Fibroblast of skin of scalp (primary cell): ENCODE measurements at regions not wholly inside any gene's neighbourhood (a gene's known extent, or its start where the extent isn't known, plus 50 kb on each side); places are given as distances from the start of the nearest gene placed in this dataset.
"Not testable (repeated sequence)": the region's sequence is repeated elsewhere in the genome, so short reads cannot be mapped to it uniquely, and the experiment has no call there.

Experiments
- DNase-seq: peaks from one replicate; pipeline ENCODE4 v3.0.0-alpha.2; 2013

- peak; percentile 39 for DNase-seq
Observed at GRCh38 chr17:73855720-73856333, 211.6 kb upstream of the SDK2 start.

GRCh38 chr17:73856556-73856955, 212.3 kb upstream of the SDK2 start:
- DNase-seq = no peak

- DNase-seq = not testable (repeated sequence)
Observed at GRCh38 chr17:73859439-73860008, 215.3 kb upstream of the SDK2 start.

- no peak for DNase-seq
Observed at GRCh38 chr17:73861543-73861942, 217.3 kb upstream of the SDK2 start.

GRCh38 chr17:73863761-73864535, 219.7 kb upstream of the SDK2 start:
- DNase-seq = no peak

- DNase-seq = no peak
Observed at GRCh38 chr17:73865831-73866230, 221.6 kb upstream of the SDK2 start.

GRCh38 chr17:73867056-73867455, 222.8 kb upstream of the SDK2 start:
- DNase-seq = no peak

- no peak for DNase-seq
Observed at GRCh38 chr17:73870068-73870467, 225.8 kb upstream of the SDK2 start.

- DNase-seq = no peak
Observed at GRCh38 chr17:73870473-73870872, 226.2 kb upstream of the SDK2 start.

- DNase-seq = no peak
Observed at GRCh38 chr17:73872816-73873215, 228.6 kb upstream of the SDK2 start.

- no peak for DNase-seq
Observed at GRCh38 chr17:73874008-73874720, 229.9 kb upstream of the SDK2 start.

- DNase-seq = no peak
Observed at GRCh38 chr17:73875346-73875745, 231.1 kb upstream of the SDK2 start.

GRCh38 chr17:73877962-73878361, 233.7 kb upstream of the SDK2 start:
- DNase-seq = no peak

GRCh38 chr17:73878923-73879322, 234.7 kb upstream of the SDK2 start:
- no peak for DNase-seq

- DNase-seq = no peak
Observed at GRCh38 chr17:73879987-73880386, 235.7 kb upstream of the SDK2 start.

GRCh38 chr17:73882590-73882989, 238.3 kb upstream of the SDK2 start:
- no peak for DNase-seq

GRCh38 chr17:73883175-73883574, 238.9 kb upstream of the SDK2 start:
- DNase-seq = no peak

GRCh38 chr17:73887739-73888138, 243.5 kb upstream of the SDK2 start:
- no peak for DNase-seq

- no peak for DNase-seq
Observed at GRCh38 chr17:73888862-73889261, 244.6 kb upstream of the SDK2 start.

GRCh38 chr17:73889439-73889838, 245.2 kb upstream of the SDK2 start:
- no peak for DNase-seq

- DNase-seq = no peak
Observed at GRCh38 chr17:73890831-73891405, 246.7 kb upstream of the SDK2 start.

- DNase-seq = no peak
Observed at GRCh38 chr17:73895157-73895556, 250.9 kb upstream of the SDK2 start.

GRCh38 chr17:73896966-73897365, 252.7 kb upstream of the SDK2 start:
- no peak for DNase-seq
